ENCODE measurements at regions not wholly inside any gene's neighbourhood (a gene's known extent, or its start where the extent isn't known, plus 50 kb on each side); places are given as distances from the start of the nearest gene placed in this dataset.

DNA sequence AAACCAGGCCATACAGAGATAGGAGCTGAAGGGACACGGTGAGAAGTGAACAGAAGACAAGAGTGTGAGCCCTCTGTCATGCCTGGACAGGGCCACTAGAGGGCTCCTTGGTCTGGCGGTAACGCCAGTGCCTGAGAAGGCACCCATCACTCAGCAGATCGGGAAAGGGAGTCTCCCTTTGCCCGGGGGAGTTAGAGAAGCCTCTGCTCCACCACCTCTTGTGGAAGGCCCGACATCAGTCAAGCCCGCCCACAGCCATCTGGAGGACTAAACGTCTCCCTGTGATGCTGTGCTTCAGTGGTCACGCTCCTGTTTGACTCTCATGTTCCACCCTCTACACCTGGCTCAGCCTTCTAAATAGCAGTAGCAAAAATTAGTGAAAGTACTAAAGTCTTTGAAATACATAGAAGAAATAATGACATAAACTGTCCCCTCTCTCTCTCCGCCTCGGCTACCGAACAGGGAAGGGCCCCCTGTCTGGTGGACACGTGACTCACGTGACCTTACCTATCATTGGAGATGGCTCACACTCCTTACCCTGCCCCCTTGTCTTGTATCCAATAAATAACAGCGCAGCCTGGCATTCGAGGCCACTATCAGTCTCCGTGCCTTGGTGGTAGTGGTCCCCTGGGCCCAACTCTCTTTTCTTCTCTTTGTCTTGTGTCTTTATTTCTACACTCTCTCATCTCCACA is 66.7 kb downstream of the RPP21 start:
- intact Hi-C loops (cut with micrococcal nuclease; ENCODE audit: unreplicated experiment) (loop anchor here (5.0 kb wide), 1 partner anchor 41 kb away; no protein-coding TSS in a partner anchor), in situ Hi-C loops (cut with HindIII; ENCODE audit: low pct_unique_long_range_greater_than_20kb, low sequenced_read_pairs) (no loop called here)
- peak; percentile 89 for ATAC-seq

DNA sequence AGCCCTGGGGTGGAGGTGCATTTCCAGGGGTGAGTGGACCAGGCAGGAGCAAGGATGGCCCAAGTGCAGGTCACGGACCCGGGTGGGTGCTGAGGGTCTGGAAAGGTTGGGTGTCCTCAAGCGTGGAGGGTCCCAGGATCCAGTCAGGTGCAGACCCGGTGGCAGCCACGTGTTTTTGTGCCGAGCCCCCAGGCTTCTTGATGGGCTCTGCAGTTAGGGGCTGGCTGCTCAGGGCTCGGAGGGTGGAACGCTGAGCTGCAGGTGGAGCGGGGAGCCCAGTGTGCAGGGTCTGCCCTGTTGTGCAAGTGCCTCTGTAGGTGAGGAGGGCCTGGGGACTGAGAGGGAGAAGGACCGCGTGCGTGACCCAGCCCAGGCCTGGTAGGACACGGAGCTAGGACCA is 70.9 kb upstream of the HLA-E start:
- intact Hi-C loops (cut with micrococcal nuclease; ENCODE audit: unreplicated experiment) (no loop called here), in situ Hi-C loops (cut with HindIII; ENCODE audit: low pct_unique_long_range_greater_than_20kb, low sequenced_read_pairs) (no loop called here)
- Histone ChIP-seq H3K27ac (ENCODE audit: low read length) (no peak overlapping the region), H3K4me1 (ENCODE audit: control insufficient read depth, insufficient read depth, low read length) (no peaks in the 10 kb centered on the region), H3K9me3 (ENCODE audit: control insufficient read depth, insufficient read depth, low read depth, low read length) (no peaks in the 10 kb centered on the region), H3K36me3 (ENCODE audit: control insufficient read depth, insufficient read depth, low read length) (no peaks in the 10 kb centered on the region), H3K27me3 (ENCODE audit: control insufficient read depth, insufficient read depth, low read length) (no peaks in the 10 kb centered on the region; the same call in none of the 2 replicates), H3K4me3 (ENCODE audit: low read depth in 2 of 2, low read length in 2 of 2) (no peak overlapping the region)
- TF ChIP-seq POLR2AphosphoS5 (IDR thresholded peaks at IDR 0.05; ENCODE audit: low read depth, low read length) (no peak), SIN3A (IDR thresholded peaks at IDR 0.05; ENCODE audit: borderline replicate concordance, insufficient read depth, low read depth, low read length) (no peak), TCF7L2 (IDR thresholded peaks at IDR 0.05; ENCODE audit: low read depth, low read length) (no peak)
- TF ChIP-seq, protein P1, sequence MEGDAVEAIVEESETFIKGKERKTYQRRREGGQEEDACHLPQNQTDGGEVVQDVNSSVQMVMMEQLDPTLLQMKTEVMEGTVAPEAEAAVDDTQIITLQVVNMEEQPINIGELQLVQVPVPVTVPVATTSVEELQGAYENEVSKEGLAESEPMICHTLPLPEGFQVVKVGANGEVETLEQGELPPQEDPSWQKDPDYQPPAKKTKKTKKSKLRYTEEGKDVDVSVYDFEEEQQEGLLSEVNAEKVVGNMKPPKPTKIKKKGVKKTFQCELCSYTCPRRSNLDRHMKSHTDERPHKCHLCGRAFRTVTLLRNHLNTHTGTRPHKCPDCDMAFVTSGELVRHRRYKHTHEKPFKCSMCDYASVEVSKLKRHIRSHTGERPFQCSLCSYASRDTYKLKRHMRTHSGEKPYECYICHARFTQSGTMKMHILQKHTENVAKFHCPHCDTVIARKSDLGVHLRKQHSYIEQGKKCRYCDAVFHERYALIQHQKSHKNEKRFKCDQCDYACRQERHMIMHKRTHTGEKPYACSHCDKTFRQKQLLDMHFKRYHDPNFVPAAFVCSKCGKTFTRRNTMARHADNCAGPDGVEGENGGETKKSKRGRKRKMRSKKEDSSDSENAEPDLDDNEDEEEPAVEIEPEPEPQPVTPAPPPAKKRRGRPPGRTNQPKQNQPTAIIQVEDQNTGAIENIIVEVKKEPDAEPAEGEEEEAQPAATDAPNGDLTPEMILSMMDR (IDR thresholded peaks at IDR 0.05): no peak
- TF ChIP-seq, protein P2, sequence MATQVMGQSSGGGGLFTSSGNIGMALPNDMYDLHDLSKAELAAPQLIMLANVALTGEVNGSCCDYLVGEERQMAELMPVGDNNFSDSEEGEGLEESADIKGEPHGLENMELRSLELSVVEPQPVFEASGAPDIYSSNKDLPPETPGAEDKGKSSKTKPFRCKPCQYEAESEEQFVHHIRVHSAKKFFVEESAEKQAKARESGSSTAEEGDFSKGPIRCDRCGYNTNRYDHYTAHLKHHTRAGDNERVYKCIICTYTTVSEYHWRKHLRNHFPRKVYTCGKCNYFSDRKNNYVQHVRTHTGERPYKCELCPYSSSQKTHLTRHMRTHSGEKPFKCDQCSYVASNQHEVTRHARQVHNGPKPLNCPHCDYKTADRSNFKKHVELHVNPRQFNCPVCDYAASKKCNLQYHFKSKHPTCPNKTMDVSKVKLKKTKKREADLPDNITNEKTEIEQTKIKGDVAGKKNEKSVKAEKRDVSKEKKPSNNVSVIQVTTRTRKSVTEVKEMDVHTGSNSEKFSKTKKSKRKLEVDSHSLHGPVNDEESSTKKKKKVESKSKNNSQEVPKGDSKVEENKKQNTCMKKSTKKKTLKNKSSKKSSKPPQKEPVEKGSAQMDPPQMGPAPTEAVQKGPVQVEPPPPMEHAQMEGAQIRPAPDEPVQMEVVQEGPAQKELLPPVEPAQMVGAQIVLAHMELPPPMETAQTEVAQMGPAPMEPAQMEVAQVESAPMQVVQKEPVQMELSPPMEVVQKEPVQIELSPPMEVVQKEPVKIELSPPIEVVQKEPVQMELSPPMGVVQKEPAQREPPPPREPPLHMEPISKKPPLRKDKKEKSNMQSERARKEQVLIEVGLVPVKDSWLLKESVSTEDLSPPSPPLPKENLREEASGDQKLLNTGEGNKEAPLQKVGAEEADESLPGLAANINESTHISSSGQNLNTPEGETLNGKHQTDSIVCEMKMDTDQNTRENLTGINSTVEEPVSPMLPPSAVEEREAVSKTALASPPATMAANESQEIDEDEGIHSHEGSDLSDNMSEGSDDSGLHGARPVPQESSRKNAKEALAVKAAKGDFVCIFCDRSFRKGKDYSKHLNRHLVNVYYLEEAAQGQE (IDR thresholded peaks at IDR 0.05; ENCODE audit: insufficient read depth in 1 of 2, low read depth in 2 of 2, low read length in 1 of 2): no peak
- ChIA-PET CTCF (no interaction called here), POLR2A (interaction anchor here (0.5 kb wide), 1 partner anchor 38 kb away, joined by 8 read pairs; no protein-coding TSS in a partner anchor)
- no peak for DNase-seq (ENCODE audit: low read depth, low spot score)
- BruUV-seq (replicated peaks): no TSS peak
- no peak for ATAC-seq

More for the DNA sequence above, 66.7 kb downstream of the RPP21 start:
- Histone ChIP-seq H3K27ac (ENCODE audit: low read length) (no peak overlapping the region), H3K27me3 (ENCODE audit: control insufficient read depth, insufficient read depth, low read length) (peaks cover 7% of the 10 kb centered on the region), H3K4me3 (ENCODE audit: low read depth in 2 of 2, low read length in 2 of 2) (no peak overlapping the region), H3K9me3 (ENCODE audit: control insufficient read depth, insufficient read depth, low read depth, low read length) (no peaks in the 10 kb centered on the region), H3K36me3 (ENCODE audit: control insufficient read depth, insufficient read depth, low read length) (no peaks in the 10 kb centered on the region), H3K4me1 (ENCODE audit: control insufficient read depth, insufficient read depth, low read length) (no peaks in the 10 kb centered on the region)
- ChIA-PET POLR2A (interaction anchor here (0.6 kb wide), 1 partner anchor 45 kb away, joined by 3 read pairs; no protein-coding TSS in a partner anchor), CTCF (interaction anchor here (0.8 kb wide), 1 partner anchor 13 kb away, joined by 3 read pairs; no protein-coding TSS in a partner anchor)
- DNase-seq (ENCODE audit: low read depth, low spot score): peak; percentile 35
- BruUV-seq (replicated peaks): no TSS peak
- TF ChIP-seq, protein P1 (IDR thresholded peaks at IDR 0.05): peak; percentile 89
- TF ChIP-seq TCF7L2 (IDR thresholded peaks at IDR 0.05; ENCODE audit: low read depth, low read length): no peak

Measured in Panc1 (cell line).